MCF 10A (cell line): ENCODE measurements at regions not wholly inside any gene's neighbourhood (a gene's known extent, or its start where the extent isn't known, plus 50 kb on each side); places are given as distances from the start of the nearest gene placed in this dataset.
A peak's percentile ranks its signal among the peaks of the same experiment; 100 is the strongest.
"Not testable (repeated sequence)": the region's sequence is repeated elsewhere in the genome, so short reads cannot be mapped to it uniquely, and the experiment has no call there.

Source experiments
- BruUV-seq: library from RNA; stranded (reverse); fragments of 400-500 nt; replicated peaks from 2 replicates; lab custom pipeline; 2021; lab: Mats Ljungman, UMichigan
- CTCF ChIA-PET: fragments of 300-600 bp; sonication (Branson Sonifier 250); formaldehyde crosslinking; extraction: SDS; loops from one replicate; lab custom pipeline; 2021; ENCODE audit warnings: antibody characterized with exemption, inconsistent platforms; lab: Yijun Ruan, JAX
- POLR2A ChIA-PET: fragments of 300-600, 350-650 bp; sonication (Branson Sonifier 250); formaldehyde crosslinking; extraction: SDS; loops from one replicate; lab custom pipeline; 2020; ENCODE audit warnings: antibody characterized with exemption, inconsistent platforms; lab: Yijun Ruan, JAX
- DNase-seq: peaks from one replicate; pipeline ENCODE4 v3.0.0-alpha.2; 2018; ENCODE audit not compliant: unreplicated experiment
- H3K27ac Mint-ChIP-seq: one replicate; pipeline ENCODE4 v1.8.0; 2022; ENCODE audit warnings: mild to moderate bottlenecking, low read depth, mixed read lengths; ENCODE audit not compliant: unreplicated experiment
- H3K27me3 Mint-ChIP-seq: one replicate; pipeline ENCODE4 v1.8.0; 2022; ENCODE audit warnings: mixed read lengths; ENCODE audit not compliant: insufficient read depth, unreplicated experiment
- H3K36me3 Mint-ChIP-seq: one replicate; pipeline ENCODE4 v1.8.0; 2022; ENCODE audit warnings: mild to moderate bottlenecking, moderate library complexity, mixed read lengths; ENCODE audit not compliant: insufficient read depth, unreplicated experiment
- H3K4me1 Mint-ChIP-seq: one replicate; pipeline ENCODE4 v1.8.0; 2022; ENCODE audit warnings: mixed read lengths; ENCODE audit not compliant: insufficient read depth, unreplicated experiment
- H3K4me3 Mint-ChIP-seq: one replicate; pipeline ENCODE4 v1.8.0; 2022; ENCODE audit warnings: mild to moderate bottlenecking, moderate library complexity, mixed read lengths; ENCODE audit not compliant: unreplicated experiment
- H3K9me3 Mint-ChIP-seq: one replicate; pipeline ENCODE4 v1.8.0; 2022; ENCODE audit warnings: mixed read lengths; ENCODE audit not compliant: unreplicated experiment
- CTCF ChIP-seq: fragments of 200-600 bp; IDR thresholded peaks from one replicate; pipeline ENCODE4 v1.8.0; 2022; ENCODE audit warnings: antibody characterized with exemption, mild to moderate bottlenecking; ENCODE audit not compliant: unreplicated experiment
- intact Hi-C: fragments of 100-400 bp; cut with micrococcal nuclease; formaldehyde crosslinking; loops from 2 replicates; pipeline ENCODE4 v1.14.1; 2022

GRCh38 chr6:157732416-157733161, 90.5 kb upstream of the SNX9 start:
- H3K9me3 Mint-ChIP-seq, result peaks cover 5% of the 10 kb centered on the region
- no peak for TF ChIP-seq CTCF
- intact Hi-C loops, result no loop called here
- peak overlapping the region; percentile 52 for H3K27ac Mint-ChIP-seq
- DNase-seq, result no peak
- peaks cover 7% of the 10 kb centered on the region for H3K27me3 Mint-ChIP-seq
- CTCF ChIA-PET, result interaction anchor here (0.7 kb wide), 1 partner anchor 21 kb away, joined by 3 read pairs; no protein-coding TSS in a partner anchor
- no peak overlapping the region for H3K4me3 Mint-ChIP-seq
- POLR2A ChIA-PET, result no interaction called here
- no peaks in the 10 kb centered on the region for H3K36me3 Mint-ChIP-seq
- no TSS peak for BruUV-seq
- peaks cover 6% of the 10 kb centered on the region for H3K4me1 Mint-ChIP-seq

GRCh38 chr6:157736555-157736954, 86.5 kb upstream of the SNX9 start:
- intact Hi-C loops, BruUV-seq: not testable (repeated sequence)

GRCh38 chr6:157741321-157741947, 81.6 kb upstream of the SNX9 start:
- DNase-seq, result no peak
- Mint-ChIP-seq H3K27ac (no peak overlapping the region), H3K4me3 (no peak overlapping the region), H3K9me3 (peaks cover 10% of the 10 kb centered on the region), H3K4me1 (no peaks in the 10 kb centered on the region), H3K27me3 (peaks cover 8% of the 10 kb centered on the region), H3K36me3 (peaks cover 6% of the 10 kb centered on the region)
- BruUV-seq, result no TSS peak
- no peak for TF ChIP-seq CTCF
- CTCF ChIA-PET, result interaction anchor here (0.7 kb wide), 1 partner anchor 302 kb away, joined by 3 read pairs; no protein-coding TSS in a partner anchor
- POLR2A ChIA-PET, result interaction anchor here (1.4 kb wide), 1 partner anchor 16 kb away, joined by 4 read pairs; no protein-coding TSS in a partner anchor
- intact Hi-C loops, result no loop called here

More at GRCh38 chr6:157736555-157736954, 86.5 kb upstream of the SNX9 start:
- DNase-seq, H3K36me3 Mint-ChIP-seq, H3K27ac Mint-ChIP-seq, H3K27me3 Mint-ChIP-seq, POLR2A ChIA-PET, H3K4me3 Mint-ChIP-seq, H3K4me1 Mint-ChIP-seq: not testable (repeated sequence)
- H3K9me3 Mint-ChIP-seq, result peaks cover 10% of the 10 kb centered on the region
- CTCF ChIA-PET, result interaction anchor here (1.7 kb wide), 1 partner anchor 20 kb away, joined by 6 read pairs; no protein-coding TSS in a partner anchor

GRCh38 chr6:157741948-157742556, 81.0 kb upstream of the SNX9 start:
- ChIA-PET CTCF (interaction anchor here (0.7 kb wide), 1 partner anchor 302 kb away, joined by 3 read pairs; no protein-coding TSS in a partner anchor), POLR2A (interaction anchor here (0.9 kb wide), 1 partner anchor 23 kb away, joined by 3 read pairs; no protein-coding TSS in a partner anchor)
- BruUV-seq, result no TSS peak
- no peaks in the 10 kb centered on the region for H3K4me1 Mint-ChIP-seq
- DNase-seq, result no peak
- H3K27me3 Mint-ChIP-seq, result peaks cover 6% of the 10 kb centered on the region
- intact Hi-C loops, result no loop called here
- no peak for TF ChIP-seq CTCF
- no peak overlapping the region for H3K4me3 Mint-ChIP-seq
- peaks cover 10% of the 10 kb centered on the region for H3K9me3 Mint-ChIP-seq
- H3K36me3 Mint-ChIP-seq, result peaks cover 6% of the 10 kb centered on the region
- no peak overlapping the region for H3K27ac Mint-ChIP-seq
